Suppressor macrophage treated with lipopolysaccharide for 1 hour (primary cell): ENCODE measurements at regions not wholly inside any gene's neighbourhood (a gene's known extent, or its start where the extent isn't known, plus 50 kb on each side); places are given as distances from the start of the nearest gene placed in this dataset.

Experiments used
- DNase-seq, 3 donors: peaks; one replicate each; pipeline ENCODE4 v3.0.0-alpha.2; 2020 to 2022

GRCh38 chr2:70036290-70036689, 51.0 kb upstream of the PCBP1 start:
- DNase-seq: no peak

DNA sequence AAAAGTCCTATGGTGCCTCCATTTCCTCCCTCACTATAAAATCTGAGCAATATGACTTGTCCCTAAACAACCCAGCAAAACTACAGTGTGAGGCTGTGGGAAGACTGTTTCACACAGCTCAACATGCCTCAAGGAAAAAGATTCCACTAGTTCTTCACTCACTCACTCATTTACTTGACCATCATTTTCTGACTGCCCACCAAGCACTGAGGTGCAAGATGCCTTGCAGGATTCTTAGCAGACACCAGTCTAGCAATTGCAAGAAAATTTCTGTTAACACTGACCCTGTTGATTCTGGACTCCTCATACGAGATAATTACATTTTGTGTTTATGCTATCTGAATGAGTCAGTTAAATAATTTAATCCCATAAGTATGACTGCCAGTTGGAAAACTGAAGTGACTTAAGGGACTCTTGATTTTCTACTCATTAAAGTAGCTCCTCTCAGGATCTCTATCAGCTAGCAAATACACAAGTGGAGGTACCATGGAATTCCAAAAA, 51.9 kb upstream of the PCBP1 start:
- DNase-seq: no peak

GRCh38 chr2:70030724-70031420, 56.4 kb upstream of the PCBP1 start:
- peak in 2 of 3 donors; percentile 32 to 33 for DNase-seq

GRCh38 chr2:70029814-70030409, 57.4 kb upstream of the PCBP1 start:
- DNase-seq: peak; percentile 89 to 98 (median 95)

DNA sequence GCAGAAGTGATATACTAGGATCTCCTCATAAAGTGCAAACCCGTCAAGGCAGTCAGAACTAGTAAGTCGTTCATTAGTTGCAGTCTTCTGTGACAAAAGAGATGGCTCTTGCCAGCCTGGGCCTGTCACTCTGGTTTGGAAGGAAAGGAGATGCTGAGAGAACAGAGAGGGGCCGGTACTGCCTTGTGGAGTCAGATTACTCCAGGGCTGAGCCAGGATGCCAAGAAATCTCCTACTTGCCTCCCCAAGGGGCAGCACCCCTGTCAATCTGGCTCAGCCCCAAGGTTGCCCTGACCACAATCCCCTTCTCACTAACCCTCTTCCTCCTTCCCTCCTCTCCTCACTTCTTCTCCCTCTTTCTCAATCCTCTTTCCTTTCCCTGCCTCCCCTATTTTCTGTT, 62.9 kb upstream of the ASPRV1 start:
- no peak for DNase-seq

GRCh38 chr2:70019096-70019495, 57.7 kb upstream of the ASPRV1 start:
- DNase-seq: peak; percentile 72 to 97 (median 90)

DNA sequence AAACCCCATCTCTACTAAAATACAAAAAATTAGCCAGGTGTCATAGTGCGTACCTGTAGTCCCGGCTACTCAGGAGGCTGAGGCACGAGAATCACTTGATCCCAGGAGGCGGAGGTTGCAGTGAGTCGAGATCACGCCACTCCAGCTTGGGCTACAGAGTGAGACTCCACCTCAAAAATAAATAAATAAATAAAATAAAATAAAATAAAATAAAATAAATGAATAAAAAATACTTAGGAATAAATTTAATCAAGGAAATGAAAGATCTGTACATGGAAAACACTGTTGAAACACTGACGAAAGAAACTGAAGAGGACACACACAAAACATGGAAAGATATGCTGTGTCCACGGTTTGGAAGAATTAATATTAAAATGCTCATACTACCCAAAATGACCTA, 56.5 kb upstream of the ASPRV1 start:
- DNase-seq: no peak

GRCh38 chr2:70014959-70015358, 53.5 kb upstream of the ASPRV1 start:
- no peak for DNase-seq

GRCh38 chr2:70012887-70013286, 51.5 kb upstream of the ASPRV1 start:
- DNase-seq: no peak

- no peak for DNase-seq
Measured at GRCh38 chr2:70011786-70012185, 50.4 kb upstream of the ASPRV1 start.

DNA sequence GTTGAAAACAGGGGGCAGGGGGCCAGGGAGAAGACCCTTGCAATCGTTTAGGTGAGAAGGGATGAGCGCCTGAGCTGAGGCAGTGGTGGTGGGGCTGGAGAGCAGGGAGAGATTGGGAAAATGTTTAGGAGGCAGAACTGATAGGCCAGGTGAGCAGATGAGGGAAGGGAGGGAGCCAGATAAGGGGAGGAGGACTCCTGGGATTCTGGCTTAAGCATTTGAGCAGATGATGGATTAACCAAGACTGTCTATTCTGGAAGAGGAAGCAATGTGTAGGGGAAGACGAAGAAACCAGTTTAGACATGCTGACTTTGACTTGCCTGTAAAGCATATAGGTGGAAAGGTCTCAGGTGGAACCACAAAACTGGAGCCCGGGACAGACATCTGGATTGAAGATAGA, 49.9 kb upstream of the ASPRV1 start:
- DNase-seq: no peak
